H1 (cell line): ENCODE measurements at regions not wholly inside any gene's neighbourhood (a gene's known extent, or its start where the extent isn't known, plus 50 kb on each side); places are given as distances from the start of the nearest gene placed in this dataset.
A peak's percentile ranks its signal among the peaks of the same experiment; 100 is the strongest.
"Not testable (repeated sequence)": the region's sequence is repeated elsewhere in the genome, so short reads cannot be mapped to it uniquely, and the experiment has no call there.

ENCODE experiments used
- CTCF ChIA-PET: fragments of 300-600 bp; sonication (Branson Sonifier 250); formaldehyde crosslinking; loops from one replicate; lab custom pipeline; 2021; ENCODE audit not compliant: partially characterized antibody; lab: Charles Lee
- POLR2A ChIA-PET: fragments of 300-600 bp; sonication (Branson Sonifier 250); formaldehyde crosslinking; loops from one replicate; lab custom pipeline; 2021; ENCODE audit warnings: inconsistent platforms; ENCODE audit not compliant: partially characterized antibody; lab: Charles Lee
- DNase-seq, 2 experiments: peaks; one replicate each; pipeline versions ENCODE4 v3.0.0 to v3.0.0-alpha.2; 2010 to 2022; ENCODE audit warnings: low spot score in 2 of 2, low read depth in 1 of 2, mixed read lengths in 1 of 2
- FAIRE-seq: peaks from 2 replicates; lab custom pipeline; 2011; peaks lifted over from hg19 to GRCh38; lab: Jason Lieb, UNC
- H2AFZ ChIP-seq: 2 replicates; pipeline ENCODE4 v1.8.1; 2012; ENCODE audit warnings: low read length, inconsistent platforms
- H2AK5ac ChIP-seq: 2 replicates; pipeline ENCODE4 v1.6.1; 2013; ENCODE audit warnings: low read depth, low read length
- H2BK120ac ChIP-seq: replicated peaks from 2 replicates; pipeline ENCODE3; 2013; ENCODE audit warnings: low read depth, low read length, inconsistent platforms
- H2BK12ac ChIP-seq: 2 replicates; pipeline ENCODE4 v1.6.1; 2013; ENCODE audit warnings: low read depth, low read length
- H2BK15ac ChIP-seq: 2 replicates; pipeline ENCODE4 v1.6.1; 2013; ENCODE audit warnings: low read length
- H2BK20ac ChIP-seq: 2 replicates; pipeline ENCODE4 v1.6.1; 2013; ENCODE audit warnings: low read length
- H2BK5ac ChIP-seq: 2 replicates; pipeline ENCODE4 v1.6.1; 2013; ENCODE audit warnings: low read depth, low read length
- H3K14ac ChIP-seq: 2 replicates; pipeline ENCODE4 v1.6.1; 2013; ENCODE audit warnings: inconsistent platforms; ENCODE audit not compliant: insufficient read length
- H3K18ac ChIP-seq: 2 replicates; pipeline ENCODE4 v1.6.1; 2013; ENCODE audit warnings: low read length; ENCODE audit errors: extremely low read depth
- H3K23ac ChIP-seq: 2 replicates; pipeline ENCODE4 v1.6.1; 2013; ENCODE audit warnings: inconsistent platforms; ENCODE audit not compliant: insufficient read length
- H3K23me2 ChIP-seq: 2 replicates; pipeline ENCODE4 v1.6.1; 2013; ENCODE audit warnings: low read depth, low read length
- H3K27ac ChIP-seq: 2 replicates; pipeline ENCODE4 v1.6.1; 2011; ENCODE audit warnings: low read depth, low read length, inconsistent platforms
- H3K27me3 ChIP-seq, 4 experiments: replicated peaks in 1 of 4; 1 replicate in 1 of 4; 2 replicates in 3 of 4; pipeline versions ENCODE4 v1.6.1 to v1.8.1; 2011 to 2013; ENCODE audit warnings: low read length in 3 of 4, mild to moderate bottlenecking in 3 of 4, inconsistent platforms in 2 of 4, mixed read lengths in 2 of 4, moderate library complexity in 1 of 4; ENCODE audit not compliant: control insufficient read depth in 3 of 4, insufficient read depth in 3 of 4; ENCODE audit errors: extremely low read depth in 1 of 4
- H3K36me3 ChIP-seq, 4 experiments: 2 replicates each; pipeline versions ENCODE4 v1.6.1 to v1.8.1; 2011 to 2013; ENCODE audit warnings: mild to moderate bottlenecking in 4 of 4, low read length in 3 of 4, moderate library complexity in 2 of 4, control low read depth in 1 of 4, inconsistent platforms in 1 of 4; ENCODE audit not compliant: insufficient read depth in 4 of 4, control insufficient read depth in 2 of 4
- H3K4ac ChIP-seq: replicated peaks from 2 replicates; pipeline ENCODE3; 2013; ENCODE audit warnings: low read length, low read depth, mixed read lengths, inconsistent platforms; ENCODE audit not compliant: insufficient read length
- H3K4me1 ChIP-seq, 4 experiments: replicated peaks in 1 of 4; 1 replicate in 1 of 4; 2 replicates in 3 of 4; pipeline versions ENCODE4 v1.6.1 to v1.8.1; 2011 to 2013; ENCODE audit warnings: low read length in 3 of 4, inconsistent platforms in 2 of 4, mixed read lengths in 1 of 4; ENCODE audit not compliant: insufficient read depth in 4 of 4, control insufficient read depth in 3 of 4
- H3K4me2 ChIP-seq, 2 experiments: 2 replicates each; pipeline versions ENCODE4 v1.6.1 to v1.8.1; 2011 to 2013; ENCODE audit warnings: low read depth in 2 of 2, low read length in 2 of 2, control low read depth in 1 of 2, inconsistent platforms in 1 of 2, mild to moderate bottlenecking in 1 of 2; ENCODE audit not compliant: insufficient read depth in 1 of 2
- H3K4me3 ChIP-seq, 4 experiments: fragments of 200-600, 300-600 bp in 1 of 4; sonication (generic), shearing (Covaris generic), sonication (Bioruptor Twin) in 1 of 4; 2 replicates each; pipeline versions ENCODE4 v1.5.1 to v1.8.1; 2011 to 2016; ENCODE audit warnings: low read length in 4 of 4, low read depth in 3 of 4, control low read depth in 2 of 4, inconsistent platforms in 2 of 4, mild to moderate bottlenecking in 2 of 4, mixed read lengths in 1 of 4, moderate library complexity in 1 of 4; ENCODE audit not compliant: insufficient read depth in 2 of 4; ENCODE audit errors: extremely low read depth in 1 of 4
- H3K56ac ChIP-seq: replicated peaks from 2 replicates; pipeline ENCODE3; 2013; ENCODE audit warnings: low read depth, mild to moderate bottlenecking, mixed read lengths, low read length, inconsistent platforms; ENCODE audit not compliant: insufficient read length
- H3K79me1 ChIP-seq: 2 replicates; pipeline ENCODE4 v1.6.1; 2013; ENCODE audit warnings: low read depth, low read length, control low read depth
- H3K79me2 ChIP-seq, 2 experiments: 2 replicates each; pipeline versions ENCODE4 v1.6.1 to v1.8.1; 2012 to 2013; ENCODE audit warnings: low read length in 2 of 2, mild to moderate bottlenecking in 2 of 2, inconsistent platforms in 1 of 2; ENCODE audit not compliant: insufficient read depth in 2 of 2, control insufficient read depth in 1 of 2
- H3K9ac ChIP-seq, 4 experiments: replicated peaks in 1 of 4; 1 replicate in 1 of 4; 2 replicates in 3 of 4; pipeline versions ENCODE4 v1.6.1 to v1.8.1; 2011 to 2013; ENCODE audit warnings: low read depth in 3 of 4, low read length in 3 of 4, control low read depth in 2 of 4, mild to moderate bottlenecking in 2 of 4, moderate library complexity in 2 of 4, inconsistent platforms in 1 of 4; ENCODE audit errors: extremely low read depth in 1 of 4
- H3K9me3 ChIP-seq, 2 experiments: 2 replicates each; pipeline versions ENCODE4 v1.6.1 to v1.8.1; 2012 to 2013; ENCODE audit warnings: mild to moderate bottlenecking in 2 of 2, moderate library complexity in 2 of 2, control low read depth in 1 of 2, inconsistent platforms in 1 of 2, low read depth in 1 of 2, low read length in 1 of 2, mixed read lengths in 1 of 2; ENCODE audit not compliant: insufficient read depth in 2 of 2
- H4K20me1 ChIP-seq, 2 experiments: replicated peaks in 1 of 2; 2 replicates each; pipeline versions ENCODE3 to v1.8.1; 2011 to 2013; ENCODE audit warnings: inconsistent platforms in 2 of 2, low read length in 2 of 2, mild to moderate bottlenecking in 1 of 2; ENCODE audit not compliant: insufficient read depth in 2 of 2, control insufficient read depth in 1 of 2
- H4K5ac ChIP-seq: 2 replicates; pipeline ENCODE4 v1.6.1; 2013; ENCODE audit warnings: low read length, low read depth, mixed read lengths, inconsistent platforms; ENCODE audit not compliant: insufficient read length
- H4K8ac ChIP-seq: 2 replicates; pipeline ENCODE4 v1.8.0; 2013; ENCODE audit warnings: mild to moderate bottlenecking, moderate library complexity, low read length, inconsistent platforms; ENCODE audit not compliant: insufficient read depth; ENCODE audit errors: extremely low read depth
- H4K91ac ChIP-seq: replicated peaks from 2 replicates; pipeline ENCODE3; 2013; ENCODE audit warnings: low read length, mixed read lengths, inconsistent platforms; ENCODE audit not compliant: insufficient read length
- CTCF ChIP-seq, 3 experiments: IDR thresholded peaks; 1 replicate in 2 of 3; 2 replicates in 1 of 3; pipeline versions ENCODE4 v1.5.1 to v1.6.1; 2011; ENCODE audit warnings: low read length in 3 of 3, mild to moderate bottlenecking in 3 of 3, inconsistent platforms in 2 of 3, low read depth in 1 of 3, moderate library complexity in 1 of 3; ENCODE audit not compliant: insufficient read depth in 1 of 3; ENCODE audit errors: control extremely low read depth in 1 of 3
- RAD21 ChIP-seq, 2 experiments: IDR thresholded peaks in 1 of 2; conservative IDR thresholded peaks in 1 of 2; 2 replicates each; pipeline ENCODE4 v1.6.1; 2011; ENCODE audit warnings: low read depth in 2 of 2, low read length in 2 of 2, improper control_type of control experiment in 1 of 2, inconsistent platforms in 1 of 2, mild to moderate bottlenecking in 1 of 2, moderate library complexity in 1 of 2
- WGBS, 2 experiments: shearing (Covaris generic) in 1 of 2; methylation state at CpG; one replicate each; pipeline versions ENCODE4 v1.1.6 to v1.1.7; 2013 to 2015; ENCODE audit warnings: low lambda C conversion rate in 2 of 2, mixed read lengths in 2 of 2, inconsistent platforms in 1 of 2, low coverage in 1 of 2, missing lambda C conversion rate in 1 of 2; ENCODE audit not compliant: insufficient replicate concordance in 2 of 2, insufficient coverage in 1 of 2, insufficient read length in 1 of 2; ENCODE audit errors: extremely low coverage in 1 of 2, missing lambda C conversion rate in 1 of 2; 5-methylcytosine and 5-hydroxymethylcytosine counted together

DNA sequence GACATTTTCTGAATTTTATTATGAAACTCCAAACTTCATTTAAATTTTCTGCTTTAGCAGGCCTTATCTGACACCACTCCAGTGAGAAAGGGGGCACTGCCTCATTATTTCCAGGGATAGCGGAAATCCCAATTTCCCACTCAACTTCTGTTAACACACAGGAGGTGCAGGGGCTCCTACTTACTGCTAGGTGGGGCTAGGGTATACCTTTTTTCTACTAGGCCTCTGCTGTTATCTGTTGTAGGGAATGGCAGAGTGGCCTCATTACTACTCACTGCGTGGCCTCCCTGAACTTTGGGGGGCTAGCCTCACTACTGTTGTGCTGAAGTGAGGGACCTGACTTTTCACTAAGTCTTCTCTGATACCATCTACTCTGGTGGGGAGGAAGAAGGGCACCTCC is 211.4 kb downstream of the PCDH11X start:
- WGBS, 2 experiments: 71% methylated on average over 1 of the region's 2 CpGs; no CpG with 5 or more reads in 1 of the 2 experiments
- H3K4me2 ChIP-seq, H4K5ac ChIP-seq, H3K14ac ChIP-seq, H3K9ac ChIP-seq, H4K8ac ChIP-seq, H3K9me3 ChIP-seq, H2BK12ac ChIP-seq, H3K4ac ChIP-seq, CTCF ChIA-PET, H2AK5ac ChIP-seq, DNase-seq, H3K27me3 ChIP-seq, POLR2A ChIA-PET, H3K36me3 ChIP-seq, H3K23ac ChIP-seq, H4K91ac ChIP-seq, H3K23me2 ChIP-seq, H4K20me1 ChIP-seq, H3K79me2 ChIP-seq, H3K79me1 ChIP-seq, H2AFZ ChIP-seq, H2BK5ac ChIP-seq, H3K4me3 ChIP-seq, H3K4me1 ChIP-seq, H3K56ac ChIP-seq, H2BK20ac ChIP-seq, H3K18ac ChIP-seq, H3K27ac ChIP-seq, H2BK120ac ChIP-seq, H2BK15ac ChIP-seq: not testable (repeated sequence)
- peak in 1 of 3 experiments; percentile 4; a peak in 1 of 4 replicates for TF ChIP-seq CTCF (IDR thresholded peaks at IDR 0.05; ENCODE audit: control extremely low read depth in 1 of 3, insufficient read depth in 1 of 3, low read depth in 1 of 3, low read length in 3 of 3)
- peak in 1 of 2 experiments; percentile 12; a peak in 1 of 4 replicates for TF ChIP-seq RAD21 (IDR thresholded peaks at IDR 0.05 in 1 of 2, conservative IDR thresholded peaks at IDR 0.05 in 1 of 2; ENCODE audit: low read depth in 2 of 2, low read length in 2 of 2)
- FAIRE-seq: peak; percentile 97
